DMS114 treated with DMSO at 0.1 percent for 48 hours (cell line): ENCODE measurements at regions not wholly inside any gene's neighbourhood (a gene's known extent, or its start where the extent isn't known, plus 50 kb on each side); places are given as distances from the start of the nearest gene placed in this dataset.
"Not testable (repeated sequence)": the region's sequence is repeated elsewhere in the genome, so short reads cannot be mapped to it uniquely, and the experiment has no call there.

Source experiments
- DNase-seq: peaks from one replicate; lab custom pipeline; 2025; ENCODE audit not compliant: unreplicated experiment; lab: John Stamatoyannopoulos, UW

DNA sequence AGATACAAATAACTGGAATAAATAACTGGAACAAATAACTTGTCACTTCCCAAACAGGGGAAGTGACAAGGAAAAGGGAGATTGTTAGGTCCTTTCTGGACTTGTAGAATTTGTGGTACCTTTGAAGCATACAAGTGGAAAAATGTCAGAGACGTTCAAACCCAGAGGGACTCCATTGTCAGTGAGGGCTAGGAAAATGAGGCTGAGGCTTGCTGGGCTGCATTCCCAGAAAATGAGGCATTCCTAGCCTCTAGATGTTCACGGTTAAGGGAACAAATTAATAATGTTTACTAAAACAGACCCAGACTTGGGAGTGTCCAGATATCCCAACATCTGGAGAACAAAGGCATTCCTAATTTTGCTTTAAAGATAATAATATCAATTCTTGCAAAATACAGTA, 1158.0 kb downstream of the PCDH9 start:
- DNase-seq: not testable (repeated sequence)

DNA sequence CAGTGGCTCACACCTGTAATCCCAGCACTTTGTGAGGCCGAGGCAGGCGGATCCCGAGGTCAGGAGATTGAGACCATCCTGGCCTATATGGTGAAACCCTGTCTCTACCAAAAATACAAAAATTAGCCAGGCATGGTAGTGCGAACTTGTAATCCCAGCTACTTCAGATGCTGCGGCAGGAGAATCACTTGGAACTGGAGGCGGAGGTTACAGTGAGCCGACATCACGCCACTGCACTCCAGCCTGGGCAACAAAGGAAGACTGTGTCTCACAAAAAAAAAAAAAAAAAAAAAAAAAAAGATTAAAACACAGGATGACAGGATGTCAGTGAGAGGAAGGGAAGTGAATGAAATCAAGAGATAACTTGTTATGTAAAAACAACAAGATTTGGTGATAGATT, 1158.5 kb downstream of the PCDH9 start:
- DNase-seq: no peak

DNA sequence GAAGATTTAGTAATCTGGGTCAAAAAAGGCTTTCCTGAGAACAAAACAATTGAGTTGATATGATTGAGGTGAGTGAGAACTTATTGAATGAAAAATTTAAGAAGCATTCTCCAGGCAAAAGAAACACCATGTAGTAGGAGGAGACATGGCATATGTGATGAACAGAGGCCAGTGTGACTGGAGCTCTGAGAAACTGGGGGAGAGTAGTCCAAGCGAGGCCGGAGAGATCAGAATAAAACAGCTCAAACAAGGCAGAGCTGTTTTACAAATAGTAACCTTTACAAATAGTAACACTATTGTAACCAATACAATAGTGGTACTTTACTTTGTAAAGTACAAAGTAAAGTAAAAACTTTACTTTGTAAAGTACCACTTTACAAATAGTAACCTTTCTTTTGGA, 1159.1 kb downstream of the PCDH9 start:
- DNase-seq: no peak

GRCh38 chr13:66069570-66069969, 1160.6 kb downstream of the PCDH9 start:
- no peak for DNase-seq

DNA sequence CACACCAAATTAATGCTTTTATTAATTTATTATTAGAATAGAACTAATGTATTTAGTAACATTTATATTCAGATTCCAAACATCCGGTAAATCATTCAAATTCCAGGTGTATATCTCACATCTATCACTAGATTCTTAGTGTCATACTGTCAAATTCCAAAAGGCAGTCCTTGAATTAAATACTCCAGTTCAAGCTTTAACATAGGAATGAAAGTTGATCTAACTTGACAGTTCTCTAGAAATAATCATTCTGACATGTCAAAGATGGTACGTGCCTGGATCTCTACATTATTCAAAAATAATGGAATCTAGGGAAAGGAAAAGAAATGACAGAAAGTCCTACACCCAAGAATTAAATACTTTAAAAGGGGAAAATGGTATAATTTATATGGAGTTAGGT, 1161.5 kb downstream of the PCDH9 start:
- DNase-seq: no peak

GRCh38 chr13:66048888-66049287, 1181.2 kb downstream of the PCDH9 start:
- no peak for DNase-seq

DNA sequence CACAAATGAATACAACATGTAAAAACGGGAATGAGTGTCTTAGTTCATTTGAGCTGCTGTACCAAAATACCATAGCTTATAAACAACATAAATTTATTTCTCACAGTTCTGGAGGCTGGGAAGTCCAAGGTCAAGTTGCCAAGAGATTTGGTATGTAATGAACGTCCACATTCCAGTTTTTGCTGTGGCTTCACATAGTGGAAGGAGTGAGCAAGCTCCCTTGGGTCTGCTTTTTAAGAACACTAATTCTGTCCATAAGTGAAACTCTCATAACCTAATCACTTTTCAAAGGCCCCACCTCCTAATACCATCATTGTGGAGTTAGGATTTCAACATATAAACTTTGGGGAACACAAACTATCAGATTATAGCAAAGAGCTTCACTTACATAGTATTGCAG, 1189.6 kb downstream of the PCDH9 start:
- no peak for DNase-seq

- DNase-seq: no peak
Observed at GRCh38 chr13:66037096-66037495, 1193.0 kb downstream of the PCDH9 start.

- DNase-seq: no peak
Observed at GRCh38 chr13:66036636-66037035, 1193.5 kb downstream of the PCDH9 start.

GRCh38 chr13:66036024-66036614, 1194.0 kb downstream of the PCDH9 start:
- no peak for DNase-seq

DNA sequence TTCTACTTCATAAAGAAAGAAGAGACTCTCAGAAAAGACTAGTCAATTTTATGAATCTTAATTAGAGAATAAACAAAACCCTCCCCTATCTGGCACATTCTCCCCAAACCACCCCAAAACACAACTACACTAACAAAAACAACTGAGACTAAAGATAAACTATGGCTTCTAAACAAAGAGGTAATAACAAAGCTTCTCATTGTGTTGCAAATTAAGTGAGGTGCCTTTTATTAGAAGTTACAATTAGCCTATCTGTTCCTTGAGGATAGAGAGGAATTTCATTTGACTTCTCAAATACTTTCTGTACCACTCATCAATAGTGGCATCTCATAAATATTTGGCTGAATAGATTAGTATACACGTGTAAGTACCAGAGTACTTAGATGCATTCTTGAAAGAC, 1196.2 kb downstream of the PCDH9 start:
- no peak for DNase-seq

GRCh38 chr13:66021846-66022245, 1208.3 kb downstream of the PCDH9 start:
- no peak for DNase-seq

DNA sequence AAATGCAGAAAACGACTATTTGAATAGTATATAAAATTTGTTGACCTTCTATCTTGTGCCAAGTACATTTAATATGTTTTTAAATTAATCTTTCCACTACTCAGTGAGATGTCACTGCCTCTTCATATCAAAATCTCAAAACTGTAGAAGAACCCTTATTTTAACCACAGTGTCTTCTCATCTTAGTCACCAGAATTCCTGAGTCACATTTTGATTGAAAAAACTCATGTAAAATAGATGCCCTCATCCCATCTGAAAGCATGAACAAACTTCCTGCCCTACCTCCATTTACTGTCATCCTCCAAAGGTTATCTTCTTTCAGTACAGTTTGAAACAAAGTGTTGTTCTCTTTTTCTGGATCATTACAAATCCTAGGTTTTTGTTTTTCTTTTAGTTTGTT, 1215.4 kb downstream of the PCDH9 start:
- no peak for DNase-seq

DNA sequence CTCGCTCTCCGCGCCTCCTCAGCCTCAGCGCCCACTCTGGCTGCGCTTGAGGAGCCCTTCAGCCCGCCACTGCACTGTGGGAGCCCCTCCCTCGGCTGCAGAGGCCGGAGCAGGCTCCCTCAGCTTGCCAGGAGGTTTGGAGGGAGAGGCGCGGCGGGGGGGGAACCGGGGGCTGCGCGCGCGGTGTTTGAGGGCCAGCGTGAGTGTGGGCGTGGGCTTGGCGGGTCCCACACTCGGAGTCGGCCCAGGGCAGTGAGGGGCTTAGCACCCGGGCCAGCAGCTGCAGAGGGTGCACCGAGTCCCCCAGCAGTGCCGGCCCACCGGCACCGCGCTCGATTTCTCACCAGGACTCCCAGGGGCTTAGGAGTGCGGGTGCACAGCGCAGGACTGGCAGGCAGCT, 1220.9 kb downstream of the PCDH9 start:
- DNase-seq: no peak

- DNase-seq: no peak
Observed at GRCh38 chr13:66003558-66003957, 1226.6 kb downstream of the PCDH9 start.

DNA sequence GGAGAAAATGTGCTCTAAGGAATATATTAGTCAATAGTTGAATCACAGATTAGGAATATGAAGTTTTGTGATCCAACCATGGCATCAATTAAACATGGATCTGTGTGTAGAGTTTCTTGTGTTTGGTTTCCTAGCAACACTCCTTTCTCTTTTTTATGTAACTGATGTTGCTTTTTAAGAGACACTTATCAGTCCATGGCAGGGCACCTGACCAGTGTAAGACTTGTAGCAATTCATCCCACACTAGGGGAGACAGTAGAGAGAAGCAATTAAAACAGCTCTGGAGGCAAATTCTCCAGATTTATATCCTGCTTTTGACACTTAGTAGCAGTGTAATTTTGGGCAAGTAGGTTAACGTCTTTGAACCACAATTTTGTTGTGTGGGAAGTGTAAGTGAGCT, 1229.0 kb downstream of the PCDH9 start:
- DNase-seq: no peak

DNA sequence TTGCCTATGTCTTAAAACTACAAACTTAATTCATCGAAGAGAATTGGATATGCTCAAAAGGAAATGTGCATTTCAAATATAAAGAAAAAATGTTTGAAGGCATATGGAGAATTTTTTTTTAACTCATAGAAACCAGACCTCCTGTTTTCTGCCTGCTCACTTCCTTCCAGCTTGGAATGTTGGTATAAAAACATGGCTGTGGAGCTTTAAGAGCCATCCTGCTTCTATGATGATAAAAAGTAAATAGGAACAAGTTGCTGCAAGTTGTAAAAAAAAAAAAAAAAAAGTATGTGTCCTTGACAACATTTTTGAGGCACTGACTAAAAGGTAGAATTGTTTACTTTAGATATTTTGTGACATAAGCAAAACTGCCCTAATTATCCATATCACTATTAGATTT, 1230.7 kb downstream of the PCDH9 start:
- DNase-seq: no peak

GRCh38 chr13:65990684-65991083, 1239.5 kb downstream of the PCDH9 start:
- DNase-seq: no peak

DNA sequence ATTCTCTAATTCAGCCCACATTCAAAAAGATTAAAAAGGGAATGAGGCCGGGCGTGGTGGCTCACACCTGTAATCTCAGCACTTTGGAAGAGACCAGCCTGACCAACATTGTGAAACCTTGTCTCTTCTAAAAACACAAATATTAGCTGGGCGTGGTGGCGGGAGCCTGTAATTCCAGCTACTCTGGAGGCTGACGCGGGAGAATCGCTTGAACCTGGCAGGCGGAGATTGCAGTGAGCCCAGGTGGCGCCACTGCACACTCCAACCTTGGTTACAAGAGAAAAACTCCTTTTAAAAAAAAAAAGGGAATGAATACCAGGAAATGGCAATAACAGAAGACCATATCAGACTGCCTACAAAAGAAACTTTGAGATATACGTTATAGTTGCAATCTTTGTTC, 1244.5 kb downstream of the PCDH9 start:
- no peak for DNase-seq

GRCh38 chr13:65977525-65977924, 1252.6 kb downstream of the PCDH9 start:
- no peak for DNase-seq

DNA sequence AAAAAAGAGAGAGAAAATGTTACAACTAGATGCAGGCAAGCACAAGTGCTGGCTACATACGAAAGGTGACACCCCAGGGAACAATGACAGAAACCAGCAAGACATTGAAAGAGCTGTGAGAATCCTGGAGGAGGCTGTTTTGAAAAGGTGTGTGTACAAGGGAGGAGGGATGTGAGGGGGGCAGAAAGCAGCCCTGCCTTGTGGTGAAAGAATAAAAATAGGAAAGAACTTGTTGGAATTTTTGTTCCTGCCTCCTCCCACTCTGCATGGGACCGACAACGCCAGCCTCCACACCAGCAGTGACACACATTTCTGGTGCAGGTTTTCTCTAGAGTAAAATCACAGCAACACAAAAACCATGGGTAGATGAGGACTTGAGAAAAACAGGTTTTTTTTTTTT, 1258.6 kb downstream of the PCDH9 start:
- no peak for DNase-seq

- DNase-seq: no peak
Observed at GRCh38 chr13:65966991-65967451, 1263.1 kb downstream of the PCDH9 start.

- DNase-seq: no peak
Observed at GRCh38 chr13:65965501-65965900, 1264.6 kb downstream of the PCDH9 start.

DNA sequence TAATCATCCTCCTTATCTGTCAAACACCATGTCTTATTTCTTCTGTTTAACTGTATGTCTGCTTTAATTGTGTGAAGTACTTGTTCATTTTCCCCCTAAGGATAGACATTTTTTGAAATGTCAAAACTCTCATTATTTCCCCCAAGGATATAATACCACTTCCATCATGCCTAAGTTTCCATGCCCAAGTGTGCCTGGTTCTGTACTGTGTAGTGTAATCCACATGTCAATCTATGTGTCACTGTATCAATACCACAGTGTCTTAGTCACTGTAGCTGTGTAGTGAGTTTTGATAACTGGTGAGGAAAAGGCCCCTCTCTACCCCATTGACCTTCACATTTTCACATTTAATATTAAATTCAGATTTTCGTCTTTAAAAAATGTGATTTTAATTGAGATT, 1265.5 kb downstream of the PCDH9 start:
- DNase-seq: no peak
